SK-MEL-5 (cell line): ENCODE measurements at regions not wholly inside any gene's neighbourhood (a gene's known extent, or its start where the extent isn't known, plus 50 kb on each side); places are given as distances from the start of the nearest gene placed in this dataset.
A peak's percentile ranks its signal among the peaks of the same experiment; 100 is the strongest.
"Not testable (repeated sequence)": the region's sequence is repeated elsewhere in the genome, so short reads cannot be mapped to it uniquely, and the experiment has no call there.

ENCODE experiments used
- DNase-seq: peaks from one replicate; pipeline ENCODE4 v3.0.0-alpha.2; 2016; ENCODE audit warnings: low read depth, low spot score
- in situ Hi-C: cut with HindIII; loops from 2 replicates; pipeline ENCODE4 v1.10.0; 2016; ENCODE audit warnings: low sequenced_read_pairs, high pct_unique_total_duplicates, low pct_unique_long_range_greater_than_20kb

- in situ Hi-C loops, DNase-seq: not testable (repeated sequence)
Measured at GRCh38 chr11:82182697-82183096, 551.0 kb downstream of the FAM181B start.

- DNase-seq, in situ Hi-C loops: not testable (repeated sequence)
Measured at GRCh38 chr11:82181796-82182195, 551.9 kb downstream of the FAM181B start.

GRCh38 chr11:82176945-82177344 lies 556.7 kb downstream of the FAM181B start:
- DNase-seq: no peak
- in situ Hi-C loops: no loop called here

GRCh38 chr11:82176365-82176764 lies 557.3 kb downstream of the FAM181B start:
- in situ Hi-C loops: no loop called here
- no peak for DNase-seq

GRCh38 chr11:82174610-82175009 lies 559.1 kb downstream of the FAM181B start:
- peak; percentile 40 for DNase-seq
- in situ Hi-C loops: no loop called here

- in situ Hi-C loops: no loop called here
- DNase-seq: no peak
Measured at GRCh38 chr11:82146789-82147188, 586.9 kb downstream of the FAM181B start.

GRCh38 chr11:82118946-82119345 lies 614.7 kb downstream of the FAM181B start:
- in situ Hi-C loops: no loop called here
- no peak for DNase-seq

GRCh38 chr11:82117362-82117761 lies 616.3 kb downstream of the FAM181B start:
- in situ Hi-C loops: no loop called here
- DNase-seq: no peak

GRCh38 chr11:82105331-82105998 lies 628.2 kb downstream of the FAM181B start:
- in situ Hi-C loops: no loop called here
- DNase-seq: no peak

- in situ Hi-C loops: no loop called here
Measured at GRCh38 chr11:82092904-82093303, 640.8 kb downstream of the FAM181B start.

GRCh38 chr11:82089426-82089825 lies 644.2 kb downstream of the FAM181B start:
- in situ Hi-C loops: no loop called here
- no peak for DNase-seq

More at GRCh38 chr11:82092904-82093303, 640.8 kb downstream of the FAM181B start:
- no peak for DNase-seq

GRCh38 chr11:82085493-82085892 lies 648.2 kb downstream of the FAM181B start:
- in situ Hi-C loops: no loop called here
- DNase-seq: no peak

GRCh38 chr11:82082976-82083375 lies 650.7 kb downstream of the FAM181B start:
- in situ Hi-C loops: no loop called here
- no peak for DNase-seq

GRCh38 chr11:82080160-82080559 lies 653.5 kb downstream of the FAM181B start:
- in situ Hi-C loops: no loop called here
- DNase-seq: no peak

- DNase-seq: no peak
- in situ Hi-C loops: no loop called here
Measured at GRCh38 chr11:82076126-82076525, 657.5 kb downstream of the FAM181B start.

GRCh38 chr11:82059505-82059904 lies 674.2 kb downstream of the FAM181B start:
- in situ Hi-C loops: no loop called here

GRCh38 chr11:82056450-82056849 lies 677.2 kb downstream of the FAM181B start:
- in situ Hi-C loops: no loop called here
- DNase-seq: no peak

More at GRCh38 chr11:82059505-82059904, 674.2 kb downstream of the FAM181B start:
- no peak for DNase-seq

GRCh38 chr11:82049199-82049598 lies 684.5 kb downstream of the FAM181B start:
- no peak for DNase-seq
- in situ Hi-C loops: no loop called here

GRCh38 chr11:82047200-82047599 lies 686.5 kb downstream of the FAM181B start:
- DNase-seq: no peak
- in situ Hi-C loops: no loop called here

GRCh38 chr11:82046778-82047177 lies 686.9 kb downstream of the FAM181B start:
- DNase-seq: no peak

More at GRCh38 chr11:82046778-82047177, 686.9 kb downstream of the FAM181B start:
- in situ Hi-C loops: no loop called here
